Activated CD4-positive, alpha-beta T cell treated with anti-CD3 and anti-CD28 coated beads for 4 hours (primary cell): ENCODE measurements at regions not wholly inside any gene's neighbourhood (a gene's known extent, or its start where the extent isn't known, plus 50 kb on each side); places are given as distances from the start of the nearest gene placed in this dataset.
"Not testable (repeated sequence)": the region's sequence is repeated elsewhere in the genome, so short reads cannot be mapped to it uniquely, and the experiment has no call there.

ENCODE experiments used
- DNase-seq, 2 donors: peaks; one replicate each; pipeline ENCODE4 v3.0.0-alpha.2; 2020

DNA sequence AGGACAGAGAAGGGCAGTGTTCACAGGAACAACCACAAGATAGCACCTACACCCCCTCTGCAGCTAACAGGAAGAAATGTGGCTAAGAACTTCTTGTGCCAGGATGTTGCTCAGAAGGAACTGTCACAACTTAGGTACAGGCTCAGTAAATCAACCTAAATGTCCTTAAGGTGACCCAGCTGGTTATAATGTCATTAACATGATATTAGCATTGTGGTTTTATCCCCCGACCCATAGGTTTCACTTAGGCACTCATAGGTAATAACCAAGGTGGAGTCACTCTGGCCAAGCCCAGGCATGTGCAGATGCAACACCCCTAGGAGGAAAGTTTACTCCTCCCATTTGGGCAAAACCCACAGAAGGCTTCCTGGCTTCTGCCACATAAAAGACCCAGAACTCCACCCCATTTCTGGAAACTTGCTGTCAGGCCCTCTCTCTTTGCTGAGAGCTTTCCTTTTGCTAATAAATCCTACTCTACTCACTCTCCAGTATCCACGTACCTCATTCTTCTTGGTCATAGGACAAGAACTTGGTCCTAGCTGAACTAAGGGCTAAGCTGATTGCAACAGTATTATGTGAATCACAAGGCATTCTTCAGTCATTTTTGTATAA lies 951.3 kb downstream of the SLITRK5 start:
- DNase-seq = peak in 1 of 2 donors; percentile 15

DNA sequence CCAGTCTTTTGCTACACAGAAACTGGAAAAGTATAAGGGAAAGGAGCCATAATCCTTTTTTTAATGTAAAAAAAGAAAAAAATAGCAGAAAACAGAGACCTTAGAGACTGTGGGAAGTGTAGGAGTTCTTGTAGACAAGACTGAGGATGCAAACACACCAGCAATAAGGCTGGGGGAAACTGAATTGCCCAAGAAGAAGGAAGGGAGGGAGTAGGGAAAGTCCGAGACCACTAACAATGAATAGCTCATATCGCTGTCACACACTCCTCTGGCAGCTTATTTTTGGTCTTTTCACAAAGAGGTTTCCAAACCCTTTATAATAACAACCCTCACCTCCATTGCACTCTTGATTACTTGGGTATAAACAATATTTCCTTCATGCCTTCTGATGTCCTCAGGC lies 952.0 kb downstream of the SLITRK5 start:
- peak in 1 of 2 donors; percentile 0 for DNase-seq

DNA sequence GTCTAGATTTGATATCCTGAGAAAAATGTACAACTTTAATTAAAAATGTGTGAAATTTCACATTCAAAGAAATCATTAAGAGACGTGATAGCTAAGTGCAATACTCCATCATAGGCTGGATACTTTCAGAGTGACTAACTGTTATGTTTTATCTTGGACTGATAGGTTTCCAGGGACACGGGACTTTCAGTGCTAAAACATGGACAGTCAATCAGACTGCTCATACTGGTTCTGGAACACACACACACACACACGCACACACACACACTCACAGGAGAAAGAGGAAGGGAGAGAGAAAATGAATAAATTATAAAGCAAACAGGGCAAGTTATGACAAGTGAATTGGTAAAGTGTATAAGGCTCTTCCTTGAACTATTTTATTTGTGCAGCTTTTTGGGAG lies 955.9 kb downstream of the SLITRK5 start:
- no peak for DNase-seq

DNA sequence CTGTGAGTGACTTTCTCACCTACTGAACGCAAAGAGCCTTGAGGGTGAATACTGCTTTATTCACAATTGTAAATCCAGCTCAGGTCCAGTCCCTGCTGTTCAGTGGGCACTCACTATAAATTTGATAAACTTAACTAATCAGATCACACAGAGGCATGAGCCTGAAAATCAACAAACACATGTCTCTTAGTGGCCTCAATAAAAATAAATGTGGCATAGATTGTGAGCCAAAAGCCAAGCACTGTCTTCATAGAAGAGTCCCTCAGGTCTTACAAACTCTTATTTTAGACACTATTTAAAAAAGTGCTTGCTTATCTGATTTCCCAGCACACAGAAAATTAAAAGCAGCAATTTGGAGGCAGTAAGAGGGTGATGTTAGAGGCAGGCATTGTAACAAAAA lies 957.7 kb downstream of the SLITRK5 start:
- no peak for DNase-seq

DNA sequence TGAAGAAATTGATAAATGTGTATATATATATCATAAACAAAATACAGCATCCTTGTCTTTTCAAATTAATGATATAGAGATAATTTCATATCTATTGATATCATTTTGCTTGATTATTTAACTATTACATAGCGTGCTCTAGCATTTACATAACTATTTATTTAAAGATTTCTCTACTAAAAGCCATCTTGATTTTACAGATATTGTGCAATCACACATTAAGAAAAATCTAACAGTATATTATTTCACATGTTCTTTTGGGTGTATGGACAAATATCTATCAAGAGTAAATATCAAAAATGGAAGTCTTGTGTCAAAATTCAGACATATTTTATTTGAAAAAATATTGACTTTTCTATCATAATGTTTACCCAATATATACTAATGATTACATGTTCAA lies 966.8 kb downstream of the SLITRK5 start:
- no peak for DNase-seq

DNA sequence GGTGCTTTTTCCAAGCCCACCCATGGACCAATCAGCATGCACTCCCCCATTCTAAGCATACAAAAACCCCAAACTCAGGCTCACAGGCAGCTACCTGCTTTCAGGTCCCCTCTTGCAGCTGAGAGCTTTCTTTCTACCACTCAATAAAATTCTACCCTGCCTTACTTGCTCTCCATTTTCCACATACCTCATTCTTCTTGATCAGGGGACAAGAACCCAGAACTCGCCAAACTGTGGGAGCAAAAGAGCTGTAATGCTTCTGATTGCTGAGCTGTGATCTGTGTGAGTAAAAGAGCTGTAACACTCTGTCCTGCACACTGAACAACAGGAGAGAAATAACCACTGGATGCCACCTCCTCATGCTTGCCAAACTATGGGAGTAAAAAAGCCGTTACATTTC lies 972.1 kb downstream of the SLITRK5 start:
- DNase-seq = no peak

DNA sequence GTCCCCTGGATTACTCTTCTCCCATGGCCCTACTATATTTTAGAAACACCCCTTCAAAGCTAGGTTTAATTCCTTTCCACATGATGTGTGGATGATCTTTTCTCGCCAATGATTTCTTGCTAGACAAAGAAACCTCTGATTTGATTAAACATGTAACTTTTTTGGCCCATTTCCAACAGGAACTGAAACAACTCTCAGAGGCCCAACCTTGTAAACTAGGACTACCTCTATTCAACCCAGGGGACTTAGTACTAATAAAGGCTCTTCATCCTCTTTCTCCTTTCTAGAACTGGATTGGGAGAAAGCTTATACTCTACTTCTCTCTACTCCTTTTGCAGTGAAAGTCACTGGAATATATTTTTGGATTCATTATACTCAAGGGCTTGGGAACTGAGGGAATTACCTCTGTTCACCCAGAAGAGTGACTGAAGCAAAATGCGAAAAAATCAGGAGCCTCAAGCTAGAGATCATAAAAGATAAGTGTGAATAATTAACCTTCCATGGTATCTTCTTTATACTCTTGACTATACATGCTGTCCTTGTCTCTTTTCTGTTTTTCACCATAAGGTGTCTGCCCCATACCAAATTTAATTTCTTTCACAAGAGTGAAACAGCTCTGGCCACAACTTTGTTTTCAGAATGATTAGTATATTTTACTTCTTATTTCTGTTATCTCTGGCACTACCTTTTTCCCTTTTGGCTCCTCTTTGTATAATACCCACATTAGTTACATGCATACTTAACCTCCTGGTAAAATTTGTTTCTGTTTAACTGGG lies 977.6 kb downstream of the SLITRK5 start:
- no peak for DNase-seq

DNA sequence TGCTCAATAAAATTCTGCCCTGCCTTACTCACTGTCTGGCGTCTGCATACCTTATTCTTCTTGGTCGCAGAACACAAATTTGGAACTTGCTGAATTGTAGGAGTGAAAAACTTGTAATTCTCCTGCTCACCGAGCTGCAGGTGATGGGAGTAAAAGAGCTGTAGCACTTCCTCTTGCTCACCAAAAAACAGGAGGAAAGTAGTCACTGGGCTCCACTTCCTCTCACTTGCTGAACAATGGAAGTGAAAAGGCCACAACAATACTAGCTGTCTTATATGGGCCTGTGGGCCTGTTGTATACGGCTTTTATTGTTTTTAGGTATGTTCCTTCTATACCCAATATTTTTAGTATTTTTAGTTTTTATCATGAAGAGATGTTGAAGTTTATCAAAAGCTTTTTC lies 978.7 kb downstream of the SLITRK5 start:
- no peak for DNase-seq

DNA sequence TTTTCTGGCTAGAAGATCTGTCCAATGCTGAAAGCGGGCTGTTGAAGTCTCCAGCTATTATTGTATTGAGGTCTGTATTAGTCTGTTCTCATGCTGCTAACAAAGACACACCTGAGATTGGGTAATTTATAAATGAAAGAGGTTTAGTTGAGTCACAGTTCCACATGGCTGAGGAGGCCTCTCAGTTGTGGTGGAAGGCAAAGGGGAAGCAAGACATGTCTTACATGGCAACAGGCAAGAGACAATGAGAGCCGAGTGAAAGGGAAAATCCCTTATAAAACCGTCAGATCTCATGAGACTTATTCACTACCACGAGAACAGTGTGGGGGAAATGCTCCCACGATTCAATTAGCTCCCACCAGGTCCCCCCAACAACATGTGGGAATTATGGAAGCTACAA lies 980.4 kb downstream of the SLITRK5 start:
- no peak for DNase-seq

DNA sequence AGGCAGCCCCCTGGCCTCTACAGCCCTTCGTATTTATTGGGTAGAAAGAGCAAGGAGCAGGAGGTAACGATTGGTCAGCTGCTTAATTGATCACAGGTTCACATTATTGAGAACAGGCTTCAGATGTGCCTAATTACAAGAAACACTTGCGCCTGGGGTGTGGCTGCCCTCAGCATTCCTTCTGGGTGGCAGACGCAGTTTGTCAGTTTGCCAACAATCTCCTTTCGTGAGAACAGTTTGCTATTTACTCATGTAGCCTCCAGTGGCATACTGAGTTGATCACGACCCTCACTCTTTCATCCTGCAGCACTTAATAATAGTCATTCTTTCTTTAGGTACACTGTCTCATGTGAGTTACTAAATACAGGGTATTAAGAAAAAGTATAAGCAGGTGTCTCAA lies 985.6 kb downstream of the SLITRK5 start:
- no peak for DNase-seq

DNA sequence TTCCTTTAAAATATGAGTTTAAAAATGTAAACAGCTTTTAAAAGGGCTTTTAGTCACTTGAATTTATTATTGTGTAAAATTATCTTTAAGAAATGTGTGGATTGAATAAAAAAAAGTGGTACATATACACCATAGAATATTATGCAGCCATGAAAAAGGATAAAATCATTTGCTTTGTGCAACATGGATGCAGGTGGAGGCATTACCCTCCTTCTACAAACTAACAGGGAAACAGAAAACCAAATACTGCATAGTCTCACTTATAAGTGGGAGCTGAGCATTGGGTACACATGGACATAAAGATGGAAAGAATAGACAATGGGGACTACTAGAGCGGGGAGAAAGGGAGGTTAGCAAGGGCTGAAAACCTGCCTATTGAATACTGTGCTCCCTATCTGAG lies 999.3 kb downstream of the SLITRK5 start:
- DNase-seq = no peak

DNA sequence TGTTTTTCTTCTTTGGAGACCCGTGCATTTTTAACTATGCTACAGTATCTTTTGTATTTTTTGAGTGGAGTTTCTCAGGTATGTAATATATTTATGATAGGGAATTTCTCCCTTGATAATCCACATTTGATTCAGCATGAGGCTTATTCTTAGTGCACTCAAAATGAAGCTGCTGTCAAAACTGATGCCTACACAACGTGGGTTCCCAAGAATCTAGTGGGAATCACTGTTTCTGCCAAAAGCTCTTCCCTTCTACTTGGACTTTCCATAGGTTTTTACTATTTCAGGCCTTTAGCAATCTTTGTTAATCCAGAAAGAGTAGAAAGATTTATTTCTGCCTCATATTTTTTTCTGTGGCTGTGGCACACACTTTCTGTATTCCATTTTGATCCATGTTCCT lies 1003.7 kb downstream of the SLITRK5 start:
- no peak for DNase-seq

DNA sequence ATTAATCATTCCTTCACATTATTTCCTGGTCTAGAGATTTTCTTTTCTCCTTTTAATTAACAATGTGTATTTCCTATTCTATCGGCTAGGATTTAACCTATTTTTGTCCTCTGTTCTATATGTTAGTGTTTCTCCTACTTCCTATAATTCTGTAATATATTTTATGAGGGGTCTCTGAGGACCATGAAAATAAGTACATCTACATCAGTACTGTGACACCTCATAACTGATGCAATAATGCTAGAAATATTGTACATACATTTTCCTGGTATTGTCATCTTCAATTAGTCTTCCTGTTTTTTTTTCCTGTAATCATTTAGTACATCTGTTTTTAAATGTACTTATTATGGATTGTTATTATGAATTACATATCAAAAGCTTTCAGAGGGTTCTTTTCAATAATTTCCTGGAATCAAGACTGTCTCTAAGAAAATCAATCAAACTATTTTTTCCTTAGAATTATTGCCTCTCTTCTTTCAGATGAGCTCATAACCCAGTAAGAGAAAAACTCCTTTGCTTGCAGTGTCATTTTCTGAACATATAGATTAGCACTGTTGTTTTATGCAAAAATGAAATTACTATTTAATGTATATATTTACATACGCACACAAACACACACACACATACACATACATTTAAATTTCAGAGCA lies 1004.3 kb downstream of the SLITRK5 start:
- no peak for DNase-seq

DNA sequence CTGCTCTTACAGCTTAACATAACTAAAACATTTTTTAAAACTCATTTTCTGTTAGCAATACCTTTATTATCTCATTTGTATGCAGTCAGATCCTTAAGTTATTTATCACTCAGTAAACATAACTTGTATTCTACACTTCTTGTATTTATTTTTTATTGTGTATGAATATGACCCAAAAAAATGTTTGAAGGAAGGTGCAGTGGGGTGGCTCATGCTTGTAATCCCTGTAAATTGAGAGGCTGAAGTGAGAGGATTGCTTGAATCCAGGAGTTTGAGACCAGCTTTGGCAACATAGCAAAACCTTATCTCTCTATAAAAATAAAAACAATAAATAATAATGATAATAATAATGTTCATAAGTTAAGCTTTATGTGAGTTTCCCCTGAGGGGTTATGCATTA lies 1004.8 kb downstream of the SLITRK5 start:
- no peak for DNase-seq

DNA sequence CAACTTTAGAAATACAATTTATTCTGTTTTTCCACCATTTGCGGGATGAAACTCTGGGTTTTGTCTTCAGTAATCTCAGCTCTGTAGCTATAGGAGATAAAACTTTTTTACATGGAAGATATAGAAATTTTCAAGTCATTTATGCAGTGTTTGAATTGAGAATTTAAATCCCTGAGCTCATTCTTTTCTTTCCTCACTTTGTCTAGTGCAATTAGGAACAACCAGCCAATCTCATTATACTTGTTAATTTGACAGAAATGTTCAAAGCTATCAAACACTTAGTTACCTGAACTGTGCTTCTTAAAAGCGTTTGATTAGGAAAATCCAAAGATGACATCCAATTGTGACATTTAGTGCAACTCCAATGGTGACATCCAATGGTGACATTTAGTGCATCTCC lies 1014.3 kb downstream of the SLITRK5 start:
- no peak for DNase-seq

DNA sequence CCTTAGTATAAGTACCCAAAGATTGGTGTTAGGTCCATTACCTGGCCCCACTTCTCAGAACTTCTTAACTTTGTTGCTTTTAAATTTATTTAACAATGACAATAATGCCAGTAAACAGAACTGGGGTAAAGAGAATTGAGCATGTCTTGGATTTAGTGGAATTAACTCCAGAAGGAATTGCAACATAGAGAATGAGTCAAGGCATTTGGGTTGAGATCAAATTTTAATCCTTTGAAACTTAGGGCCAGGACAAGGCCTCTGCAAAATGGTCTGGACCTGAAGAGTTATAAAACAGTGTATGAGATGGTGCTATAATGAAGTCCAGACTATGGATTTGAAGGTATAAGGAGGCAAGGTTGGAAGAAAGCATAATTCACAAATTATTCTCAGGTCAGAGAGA lies 1030.4 kb downstream of the SLITRK5 start:
- DNase-seq = no peak

DNA sequence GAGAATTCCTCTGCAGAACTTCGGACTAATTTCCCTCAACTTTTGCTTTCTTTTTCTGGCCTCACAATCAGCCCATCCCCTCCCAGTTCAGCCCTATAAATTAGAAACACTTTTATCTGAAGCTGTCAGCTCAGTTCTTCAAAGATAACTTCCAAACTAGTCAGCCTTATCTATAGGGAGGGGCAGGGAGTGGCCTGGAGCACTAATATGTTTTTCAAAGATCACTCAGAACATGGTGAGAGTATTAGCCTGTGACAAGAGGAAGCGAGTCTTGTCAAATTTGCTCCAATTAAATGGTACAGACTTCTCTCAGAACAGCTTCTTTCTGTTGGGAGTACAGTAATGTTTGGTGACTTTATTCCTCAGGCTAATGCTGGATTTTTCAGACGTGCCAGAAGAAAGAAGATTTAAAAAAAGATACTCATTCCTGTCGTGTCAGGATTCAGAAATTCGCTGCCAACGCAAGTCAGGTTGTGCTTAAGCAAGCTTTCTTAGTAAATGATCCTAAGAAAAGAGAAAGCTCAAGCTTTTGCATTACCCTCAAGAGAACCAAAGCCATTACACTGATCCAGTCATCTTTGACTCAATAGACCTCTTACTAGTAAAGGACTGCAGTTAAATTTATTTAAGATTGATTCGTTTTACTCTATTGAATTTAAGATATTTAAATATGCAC lies 1033.6 kb downstream of the SLITRK5 start:
- no peak for DNase-seq

DNA sequence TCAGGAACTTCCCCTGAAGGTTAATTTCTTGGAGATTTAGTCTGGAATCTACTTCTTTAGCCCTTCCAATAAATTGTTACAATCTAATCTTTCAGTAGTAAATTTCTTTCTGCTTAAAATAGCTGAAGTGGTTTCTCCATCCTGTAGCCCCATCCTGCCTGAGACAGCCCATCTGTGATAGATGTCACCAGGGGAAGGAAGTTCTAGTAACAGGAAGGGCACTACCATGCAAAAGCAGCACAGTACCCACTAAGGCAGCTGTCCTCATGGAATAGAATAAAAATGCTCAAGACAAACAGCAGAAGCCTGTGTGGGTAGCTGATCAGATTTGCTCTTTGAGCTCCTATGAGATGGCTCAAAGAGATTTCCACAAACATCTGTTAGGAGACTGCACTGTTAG lies 1036.5 kb downstream of the SLITRK5 start:
- no peak for DNase-seq

DNA sequence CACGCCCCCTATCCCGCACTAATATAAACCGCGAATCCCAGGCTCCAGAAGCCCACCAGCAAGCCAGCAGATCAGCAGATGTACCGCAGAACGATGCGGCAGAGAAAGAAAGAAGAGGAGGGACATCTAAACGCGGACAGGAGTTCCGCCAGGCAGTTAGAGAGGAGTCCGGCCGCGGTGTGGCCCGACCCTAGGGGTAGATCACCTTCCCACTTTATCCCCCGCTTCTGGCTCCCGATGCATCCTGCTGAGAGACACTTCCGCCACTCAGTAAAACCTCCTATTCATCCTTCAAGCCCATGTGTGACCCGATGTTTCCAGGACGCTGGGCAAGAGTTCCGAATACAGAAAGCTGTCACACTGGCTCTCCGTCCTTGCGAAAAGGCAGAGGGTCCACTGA lies 1046.8 kb downstream of the SLITRK5 start:
- no peak for DNase-seq

DNA sequence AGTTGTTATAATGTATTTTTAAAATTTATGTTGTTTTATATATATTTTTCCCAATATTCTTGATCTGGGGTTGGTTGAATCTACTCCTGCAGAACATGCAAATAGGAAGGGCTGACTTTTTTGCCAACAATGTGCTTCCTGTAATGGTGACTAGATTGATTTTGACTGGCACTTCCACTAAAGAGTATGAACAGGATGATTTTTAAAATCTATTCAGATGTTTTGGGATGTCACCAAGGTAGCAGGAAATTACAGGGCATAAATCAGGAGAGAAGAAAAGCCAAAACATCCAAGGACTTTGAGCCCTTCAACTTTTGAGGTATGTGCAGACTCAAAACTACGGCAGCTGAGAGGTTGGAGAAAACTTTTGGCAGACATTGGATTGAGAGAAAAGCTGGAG lies 1047.6 kb downstream of the SLITRK5 start:
- DNase-seq = no peak

DNA sequence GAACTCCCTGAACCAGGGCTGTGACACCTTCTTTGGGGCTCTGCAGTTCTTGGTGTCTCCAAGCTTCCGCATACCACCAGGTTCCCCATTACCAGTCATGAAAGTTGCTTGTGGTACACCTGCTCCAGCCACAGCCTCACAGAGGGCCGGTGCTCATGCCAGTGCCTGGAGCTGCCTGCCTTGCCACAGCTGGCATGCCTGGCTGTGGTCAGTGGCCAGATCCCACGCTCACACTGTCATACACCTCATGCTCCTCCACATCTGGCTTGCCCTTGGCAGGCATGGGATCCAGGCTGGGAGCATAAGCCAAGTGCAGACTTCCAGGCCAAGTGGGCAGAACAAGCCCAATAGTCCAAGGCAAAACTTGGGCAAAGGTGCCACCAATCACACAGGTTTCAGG lies 1054.9 kb downstream of the SLITRK5 start:
- no peak for DNase-seq

DNA sequence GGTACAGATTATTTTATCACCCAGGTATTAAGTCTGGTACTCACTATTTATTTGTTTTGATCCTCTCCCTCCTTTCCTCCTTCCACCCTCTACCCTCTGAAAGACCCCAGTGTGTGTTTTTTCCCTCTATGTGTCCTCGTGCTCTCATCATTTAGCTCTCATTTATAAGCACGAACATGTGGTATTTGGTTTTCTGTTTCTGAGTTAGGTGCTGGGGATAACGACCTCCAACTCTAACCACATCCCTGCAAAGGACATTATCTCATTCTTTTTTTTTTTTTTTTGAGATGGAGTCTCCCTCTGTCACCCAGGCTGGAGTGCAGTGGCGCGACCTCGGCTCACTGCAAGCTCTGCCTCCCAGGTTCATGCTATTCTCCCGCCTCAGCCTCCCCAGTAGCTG lies 1056.1 kb downstream of the SLITRK5 start:
- DNase-seq = not testable (repeated sequence)

DNA sequence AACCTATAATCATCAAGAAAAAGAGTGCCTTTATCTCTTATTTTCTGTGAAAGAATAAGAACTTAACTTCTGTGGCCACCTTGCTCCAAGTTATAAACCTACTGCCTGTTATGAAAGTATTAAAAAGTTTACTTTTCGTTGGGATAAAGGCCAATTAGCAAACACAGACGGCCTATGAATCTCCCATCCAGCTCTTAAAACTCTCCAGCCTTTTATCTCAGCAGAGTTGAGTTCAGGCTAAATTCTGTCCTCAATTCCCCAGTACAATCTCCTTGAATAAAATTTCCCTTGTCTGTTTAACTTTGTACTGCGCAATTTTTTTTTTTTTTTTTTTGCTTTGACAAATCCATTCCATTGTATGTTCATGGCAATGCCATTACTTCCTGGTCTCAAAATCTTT lies 1058.4 kb downstream of the SLITRK5 start:
- no peak for DNase-seq

DNA sequence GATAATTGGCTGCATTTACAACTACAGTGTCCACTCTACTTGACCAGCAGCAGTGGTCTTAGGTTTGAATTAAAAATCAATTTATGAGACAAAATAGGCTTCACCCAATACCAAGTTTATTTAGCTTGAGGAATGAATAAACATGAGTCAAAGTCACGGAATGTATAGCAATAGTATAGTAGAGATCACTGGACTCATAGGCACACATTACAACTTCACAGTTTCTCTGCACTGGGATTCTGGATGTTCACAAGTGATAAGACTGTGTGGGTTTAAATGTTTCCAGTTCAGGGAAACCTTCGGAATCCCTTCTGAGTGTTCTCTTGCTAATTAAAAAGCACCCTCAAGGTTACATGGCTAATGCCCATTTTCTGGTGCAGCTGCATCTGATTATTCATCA lies 1064.9 kb downstream of the SLITRK5 start:
- DNase-seq = no peak
